Ovary (tissue), 3 donors: ENCODE measurements at regions not wholly inside any gene's neighbourhood (a gene's known extent, or its start where the extent isn't known, plus 50 kb on each side); places are given as distances from the start of the nearest gene placed in this dataset.

Experiments used
- EP300 ChIP-seq: sonication (generic); formaldehyde crosslinking; IDR thresholded peaks from one replicate; pipeline ENCODE4 v1.6.1; 2017; ENCODE audit warnings: antibody characterized with exemption
- TF ChIP-seq, protein P1 (sequence below), 3 donors: fragments of 450-650 bp in 2 of 3; fragments of 200-600 bp in 1 of 3; IDR thresholded peaks; one replicate each; pipeline versions ENCODE4 v1.5.1 to v1.8.0; 2016 to 2022; ENCODE audit warnings: antibody characterized with exemption in 3 of 3, mild to moderate bottlenecking in 1 of 3
- donor health status: DM: no; HTN: no; CAD: no.

DNA sequence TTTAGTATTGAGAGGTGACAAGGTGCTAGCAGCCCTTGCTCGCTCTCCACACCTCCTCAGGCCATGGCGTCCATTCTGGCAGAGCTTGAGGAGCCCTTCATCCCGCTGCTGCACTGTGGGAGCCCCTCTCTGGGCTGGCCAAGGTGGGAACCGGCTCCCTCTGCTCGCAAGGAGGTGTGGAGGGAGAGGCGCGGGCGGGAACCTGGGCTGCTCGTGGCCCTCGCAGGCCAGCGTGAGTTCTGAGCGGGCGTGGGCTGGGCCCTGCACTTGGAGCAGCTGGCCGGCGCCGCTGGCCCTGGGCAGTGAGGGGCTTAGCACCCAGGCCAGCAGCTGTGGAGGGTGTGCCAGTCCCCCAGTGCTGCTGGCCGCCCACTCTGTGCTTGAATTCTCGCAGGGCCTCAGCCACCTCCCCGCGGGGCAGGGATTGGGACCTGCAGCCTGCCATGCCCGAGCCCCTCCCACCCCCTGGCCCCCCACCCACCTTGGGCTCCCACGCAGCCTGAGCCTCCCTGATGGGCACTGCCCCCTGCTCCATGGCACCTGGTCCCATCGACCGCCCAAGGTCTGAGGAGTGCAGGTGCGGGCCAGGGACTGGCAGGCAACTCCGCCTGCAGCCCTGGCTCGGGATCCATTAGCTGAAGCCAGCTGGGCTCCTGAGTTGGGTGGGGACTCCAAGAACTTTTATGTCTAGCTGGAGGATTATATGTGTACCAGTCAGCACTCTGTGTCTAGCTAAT lies 785.2 kb downstream of the DIPK2A start:
- no peak for TF ChIP-seq EP300
- TF ChIP-seq, protein P1, sequence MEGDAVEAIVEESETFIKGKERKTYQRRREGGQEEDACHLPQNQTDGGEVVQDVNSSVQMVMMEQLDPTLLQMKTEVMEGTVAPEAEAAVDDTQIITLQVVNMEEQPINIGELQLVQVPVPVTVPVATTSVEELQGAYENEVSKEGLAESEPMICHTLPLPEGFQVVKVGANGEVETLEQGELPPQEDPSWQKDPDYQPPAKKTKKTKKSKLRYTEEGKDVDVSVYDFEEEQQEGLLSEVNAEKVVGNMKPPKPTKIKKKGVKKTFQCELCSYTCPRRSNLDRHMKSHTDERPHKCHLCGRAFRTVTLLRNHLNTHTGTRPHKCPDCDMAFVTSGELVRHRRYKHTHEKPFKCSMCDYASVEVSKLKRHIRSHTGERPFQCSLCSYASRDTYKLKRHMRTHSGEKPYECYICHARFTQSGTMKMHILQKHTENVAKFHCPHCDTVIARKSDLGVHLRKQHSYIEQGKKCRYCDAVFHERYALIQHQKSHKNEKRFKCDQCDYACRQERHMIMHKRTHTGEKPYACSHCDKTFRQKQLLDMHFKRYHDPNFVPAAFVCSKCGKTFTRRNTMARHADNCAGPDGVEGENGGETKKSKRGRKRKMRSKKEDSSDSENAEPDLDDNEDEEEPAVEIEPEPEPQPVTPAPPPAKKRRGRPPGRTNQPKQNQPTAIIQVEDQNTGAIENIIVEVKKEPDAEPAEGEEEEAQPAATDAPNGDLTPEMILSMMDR (IDR thresholded peaks at IDR 0.05): no peak
